Smooth muscle cell (in vitro differentiated cells): ENCODE measurements at regions not wholly inside any gene's neighbourhood (a gene's known extent, or its start where the extent isn't known, plus 50 kb on each side); places are given as distances from the start of the nearest gene placed in this dataset.

Experiments used
- DNase-seq: peaks from one replicate; lab custom pipeline; 2025; ENCODE audit not compliant: unreplicated experiment; lab: John Stamatoyannopoulos, UW
- H2AFZ ChIP-seq: fragments of 200-600 bp; sonication (generic); 2 replicates; pipeline ENCODE4 v1.6.0; 2016; ENCODE audit warnings: antibody characterized with exemption, low read depth, mild to moderate bottlenecking
- H3F3A ChIP-seq: fragments of 200-600 bp; sonication (generic); 2 replicates; pipeline ENCODE4 v1.6.0; 2017; ENCODE audit warnings: antibody characterized with exemption, low read depth
- H3K27ac ChIP-seq: fragments of 200-600 bp; sonication (generic); 2 replicates; pipeline ENCODE4 v1.5.1; 2016; ENCODE audit warnings: low read depth, mild to moderate bottlenecking
- H3K27me3 ChIP-seq: fragments of 200-600 bp; sonication (generic); 2 replicates; pipeline ENCODE4 v1.6.1; 2016; ENCODE audit warnings: low read depth, mild to moderate bottlenecking
- H3K36me3 ChIP-seq: fragments of 200-600 bp; sonication (generic); 2 replicates; pipeline ENCODE4 v1.5.1; 2016; ENCODE audit warnings: low read depth
- H3K4me1 ChIP-seq: fragments of 200-600 bp; sonication (generic); 2 replicates; pipeline ENCODE4 v1.5.1; 2016; ENCODE audit warnings: low read depth
- H3K4me2 ChIP-seq: fragments of 200-600 bp; sonication (generic); 2 replicates; pipeline ENCODE4 v1.6.0; 2016; ENCODE audit warnings: mild to moderate bottlenecking
- H3K4me3 ChIP-seq: fragments of 200-600 bp; sonication (generic); 2 replicates; pipeline ENCODE4 v1.5.1; 2016; ENCODE audit warnings: mild to moderate bottlenecking
- H3K79me2 ChIP-seq: fragments of 200-600 bp; sonication (generic); 2 replicates; pipeline ENCODE4 v1.6.0; 2016; ENCODE audit warnings: low read depth, mild to moderate bottlenecking
- H3K9ac ChIP-seq: fragments of 200-600 bp; sonication (generic); 2 replicates; pipeline ENCODE4 v1.6.0; 2016; ENCODE audit warnings: low read depth
- H3K9me3 ChIP-seq: fragments of 200-600 bp; sonication (generic); replicated peaks from 2 replicates; pipeline ENCODE4 v1.5.1; 2016; ENCODE audit warnings: low read depth
- H4K20me1 ChIP-seq: fragments of 200-600 bp; sonication (generic); 2 replicates; pipeline ENCODE4 v1.6.0; 2016; ENCODE audit warnings: low read depth
- CTCF ChIP-seq: fragments of 200-600 bp; sonication (generic); IDR thresholded peaks from 2 replicates; pipeline ENCODE4 v1.5.1; 2017; ENCODE audit warnings: borderline replicate concordance, mild to moderate bottlenecking, antibody characterized with exemption; ENCODE audit not compliant: insufficient read depth, poor library complexity, severe bottlenecking
- WGBS: methylation state at CpG from one replicate; pipeline ENCODE4 v1.1.7; 2016; ENCODE audit warnings: low lambda C conversion rate; 5-methylcytosine and 5-hydroxymethylcytosine counted together

DNA sequence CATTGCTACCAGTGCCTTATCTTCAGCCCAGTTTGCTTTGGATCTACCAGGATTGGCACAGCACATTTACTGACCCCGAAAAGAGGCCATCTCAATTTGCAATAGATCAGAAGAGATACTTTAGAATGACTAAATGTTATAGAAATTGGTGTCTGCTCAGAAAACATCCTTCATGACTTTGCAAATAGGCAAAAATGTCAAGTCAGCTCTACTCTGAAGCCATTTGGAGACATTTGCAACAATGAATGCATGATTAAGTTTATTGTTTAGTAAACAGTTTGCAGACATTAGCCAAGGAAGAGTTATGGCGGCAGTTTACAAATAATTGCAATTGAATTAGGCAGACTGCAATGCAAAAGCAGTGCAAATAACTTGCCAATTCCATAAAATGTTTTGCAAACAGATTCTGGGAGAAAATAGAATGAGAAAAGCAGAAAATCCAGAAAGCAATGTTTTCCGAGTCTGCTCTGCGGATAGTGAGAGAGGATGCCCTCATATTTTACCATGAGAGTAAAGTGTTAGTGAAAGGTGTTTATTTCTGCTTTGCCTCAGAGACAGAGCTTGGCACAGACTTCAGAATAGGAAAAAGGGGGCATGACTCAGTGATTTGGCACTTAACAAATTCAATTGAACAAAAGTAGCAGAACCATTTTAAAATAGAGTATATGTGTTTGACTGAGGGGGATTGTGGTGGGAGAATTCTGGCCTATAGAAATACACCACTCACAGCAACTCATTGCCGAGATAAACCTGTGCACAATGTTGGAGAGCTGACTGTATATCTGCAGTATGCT is 334.9 kb upstream of the NR2F2 start:
- Histone ChIP-seq H3F3A (no peaks in the 10 kb centered on the region), H2AFZ (no peak overlapping the region), H3K4me2 (no peak overlapping the region), H3K36me3 (no peaks in the 10 kb centered on the region), H3K4me1 (no peaks in the 10 kb centered on the region), H3K27me3 (no peaks in the 10 kb centered on the region), H3K4me3 (no peak overlapping the region), H3K9me3 (no peaks in the 10 kb centered on the region), H3K79me2 (no peaks in the 10 kb centered on the region), H3K9ac (no peak overlapping the region), H4K20me1 (no peaks in the 10 kb centered on the region), H3K27ac (no peak overlapping the region)
- no peak for TF ChIP-seq CTCF
- DNase-seq: no peak
- WGBS: 81% methylated on average over 5 of the region's 5 CpGs

DNA sequence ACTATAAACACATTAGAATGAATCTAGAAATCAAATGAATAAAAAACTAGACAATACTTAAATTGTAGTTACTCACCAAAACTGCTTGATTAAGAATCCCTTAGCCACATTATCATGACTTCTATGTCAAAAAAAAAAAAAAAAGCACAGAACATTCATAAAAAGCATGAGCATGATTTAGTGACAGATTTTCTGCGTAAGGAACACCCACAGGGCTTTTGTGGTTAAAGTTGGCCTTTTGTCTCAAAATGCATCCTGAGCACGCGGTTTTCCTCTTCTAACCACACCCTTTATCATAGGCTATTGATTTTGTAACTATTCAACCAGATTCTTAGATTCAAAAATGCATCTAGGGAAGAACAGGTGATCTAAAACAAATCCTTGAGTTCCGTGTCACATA is 334.0 kb upstream of the NR2F2 start:
- H3K27me3 ChIP-seq: no peaks in the 10 kb centered on the region
- no peaks in the 10 kb centered on the region for H3K4me1 ChIP-seq
- WGBS: 81% methylated on average over 4 of the region's 4 CpGs
- no peak for TF ChIP-seq CTCF
- H3K9me3 ChIP-seq: no peaks in the 10 kb centered on the region
- no peak overlapping the region for H3K4me3 ChIP-seq
- H3F3A ChIP-seq: no peaks in the 10 kb centered on the region
- no peak overlapping the region for H3K4me2 ChIP-seq
- no peak for DNase-seq
- H3K79me2 ChIP-seq: no peaks in the 10 kb centered on the region
- H4K20me1 ChIP-seq: no peaks in the 10 kb centered on the region
- no peak overlapping the region for H2AFZ ChIP-seq
- H3K27ac ChIP-seq: no peak overlapping the region
- H3K36me3 ChIP-seq: no peaks in the 10 kb centered on the region
- no peak overlapping the region for H3K9ac ChIP-seq

- Histone ChIP-seq H3K79me2 (no peaks in the 10 kb centered on the region), H3K9ac (no peak overlapping the region), H3K36me3 (no peaks in the 10 kb centered on the region), H3K9me3 (no peaks in the 10 kb centered on the region), H4K20me1 (no peaks in the 10 kb centered on the region), H3F3A (no peaks in the 10 kb centered on the region), H3K27ac (no peak overlapping the region), H3K4me3 (no peak overlapping the region), H3K27me3 (peaks cover 12% of the 10 kb centered on the region), H2AFZ (no peak overlapping the region), H3K4me1 (no peaks in the 10 kb centered on the region), H3K4me2 (no peak overlapping the region)
- no peak for DNase-seq
- no peak for TF ChIP-seq CTCF
- WGBS: 95% methylated on average over 4 of the region's 4 CpGs
These were observed 331.6 kb upstream of the NR2F2 start for GRCh38 chr15:95998935-95999334.
